GM12878 (cell line): ENCODE measurements at regions not wholly inside any gene's neighbourhood (a gene's known extent, or its start where the extent isn't known, plus 50 kb on each side); places are given as distances from the start of the nearest gene placed in this dataset.

Experiments used
- CHD1 ChIP-seq: IDR thresholded peaks from 2 replicates; pipeline ENCODE4 v1.6.1; 2012; ENCODE audit warnings: low read depth, low read length, improper control_type of control experiment
- CTCF ChIP-seq, 3 experiments: IDR thresholded peaks in 2 of 3; conservative IDR thresholded peaks in 1 of 3; 2 replicates each; pipeline ENCODE4 v1.5.1; 2011; ENCODE audit warnings: low read depth in 3 of 3, low read length in 3 of 3, mild to moderate bottlenecking in 3 of 3, control low read depth in 2 of 3, moderate library complexity in 2 of 3, inconsistent platforms in 1 of 3, mixed read lengths in 1 of 3; ENCODE audit not compliant: control insufficient read depth in 2 of 3, insufficient read depth in 1 of 3; ENCODE audit errors: extremely low read depth in 1 of 3
- EGR1 ChIP-seq, 2 experiments: IDR thresholded peaks; 1 replicate in 1 of 2; 2 replicates in 1 of 2; pipeline ENCODE4 v1.6.1; 2011 to 2012; ENCODE audit warnings: low read depth in 2 of 2, low read length in 2 of 2, borderline replicate concordance in 1 of 2, mild to moderate bottlenecking in 1 of 2, moderate library complexity in 1 of 2
- EP300 ChIP-seq, 2 experiments: fragments of 150-350 bp in 1 of 2; IDR thresholded peaks; 2 replicates each; pipeline ENCODE4 v1.6.1; 2011 to 2012; ENCODE audit warnings: low read depth in 2 of 2, low read length in 2 of 2, borderline replicate concordance in 1 of 2, improper control_type of control experiment in 1 of 2, inconsistent platforms in 1 of 2; ENCODE audit not compliant: control insufficient read depth in 1 of 2
- MAX ChIP-seq: IDR thresholded peaks from 2 replicates; pipeline ENCODE4 v1.6.1; 2012; ENCODE audit warnings: low read depth, low read length, improper control_type of control experiment
- NR2C1 ChIP-seq: fragments of 450-650 bp; IDR thresholded peaks from 2 replicates; pipeline ENCODE4 v1.6.1; 2017; ENCODE audit warnings: antibody characterized with exemption, mild to moderate bottlenecking, moderate library complexity
- NR2C2 ChIP-seq: IDR thresholded peaks from 2 replicates; pipeline ENCODE4 v1.6.1; 2011; ENCODE audit warnings: borderline replicate concordance, low read depth; ENCODE audit not compliant: control insufficient read depth, insufficient read length
- PAX8 ChIP-seq: fragments of 450-650 bp; IDR thresholded peaks from 2 replicates; pipeline ENCODE4 v1.6.1; 2017; ENCODE audit warnings: mild to moderate bottlenecking, moderate library complexity
- PRDM15 ChIP-seq: fragments of 450-650 bp; formaldehyde crosslinking; IDR thresholded peaks from 2 replicates; pipeline ENCODE4 v1.4.0; 2020; ENCODE audit warnings: mild to moderate bottlenecking, moderate library complexity
- ZBTB4 ChIP-seq: fragments of 450-650 bp; formaldehyde crosslinking; IDR thresholded peaks from 2 replicates; pipeline ENCODE4 v1.4.0; 2022; ENCODE audit warnings: mild to moderate bottlenecking, moderate library complexity

- TF ChIP-seq PAX8 = no peak
- TF ChIP-seq PRDM15 = no peak
- no peak for TF ChIP-seq NR2C1
- no peak for TF ChIP-seq MAX
- no peak for TF ChIP-seq CTCF (IDR thresholded peaks at IDR 0.05 in 2 of 3, conservative IDR thresholded peaks at IDR 0.05 in 1 of 3; ENCODE audit: control insufficient read depth in 2 of 3, extremely low read depth in 1 of 3, insufficient read depth in 1 of 3, low read depth in 3 of 3, low read length in 3 of 3)
- TF ChIP-seq EGR1 (IDR thresholded peaks at IDR 0.05; ENCODE audit: borderline replicate concordance in 1 of 2, low read depth in 2 of 2, low read length in 2 of 2) = no peak
- TF ChIP-seq NR2C2 = no peak
- TF ChIP-seq CHD1 = no peak
- TF ChIP-seq ZBTB4 (CRISPR knock-in tag) = no peak
- TF ChIP-seq EP300 (IDR thresholded peaks at IDR 0.05; ENCODE audit: borderline replicate concordance in 1 of 2, control insufficient read depth in 1 of 2, low read depth in 2 of 2, low read length in 2 of 2) = no peak
These were observed 87.6 kb downstream of the SUCNR1 start for GRCh38 chr3:151960961-151961580.
